ENCODE measurements at regions not wholly inside any gene's neighbourhood (a gene's known extent, or its start where the extent isn't known, plus 50 kb on each side); places are given as distances from the start of the nearest gene placed in this dataset.

- no peak for TF ChIP-seq CTCF (IDR thresholded peaks at IDR 0.05)
- TF ChIP-seq POLR2A (IDR thresholded peaks at IDR 0.05) = no peak
- TF ChIP-seq POLR2AphosphoS5 (IDR thresholded peaks at IDR 0.05; ENCODE audit: insufficient read depth in 1 of 2, low read depth in 1 of 2) = no peak
Measured at GRCh38 chr17:77526259-77526711, 385.5 kb downstream of the SEC14L1 start.

All from vagina (tissue), 2 donors.